ENCODE measurements at regions not wholly inside any gene's neighbourhood (a gene's known extent, or its start where the extent isn't known, plus 50 kb on each side); places are given as distances from the start of the nearest gene placed in this dataset.

DNA sequence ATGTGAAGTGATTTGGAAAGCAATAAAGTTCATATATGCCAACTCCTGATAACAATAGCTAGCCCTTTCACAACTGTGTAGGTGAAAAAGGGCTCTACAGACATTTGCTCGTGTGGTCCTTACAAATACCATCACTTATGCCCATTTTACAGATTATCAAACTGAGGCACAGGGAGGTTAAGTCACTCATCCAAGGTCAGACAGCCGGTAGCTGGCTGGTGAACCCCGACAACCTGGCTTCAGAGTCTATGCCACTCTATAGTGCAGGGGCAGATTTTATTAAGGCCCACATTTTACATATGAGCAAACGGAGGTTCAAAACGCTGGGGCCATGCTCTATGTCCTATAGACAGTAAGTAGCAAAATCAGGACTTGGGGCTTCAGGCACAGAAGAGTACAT lies 280.5 kb downstream of the RRAGC start:
- H3K27ac Mint-ChIP-seq: no peak overlapping the region
- TF ChIP-seq, protein P1, sequence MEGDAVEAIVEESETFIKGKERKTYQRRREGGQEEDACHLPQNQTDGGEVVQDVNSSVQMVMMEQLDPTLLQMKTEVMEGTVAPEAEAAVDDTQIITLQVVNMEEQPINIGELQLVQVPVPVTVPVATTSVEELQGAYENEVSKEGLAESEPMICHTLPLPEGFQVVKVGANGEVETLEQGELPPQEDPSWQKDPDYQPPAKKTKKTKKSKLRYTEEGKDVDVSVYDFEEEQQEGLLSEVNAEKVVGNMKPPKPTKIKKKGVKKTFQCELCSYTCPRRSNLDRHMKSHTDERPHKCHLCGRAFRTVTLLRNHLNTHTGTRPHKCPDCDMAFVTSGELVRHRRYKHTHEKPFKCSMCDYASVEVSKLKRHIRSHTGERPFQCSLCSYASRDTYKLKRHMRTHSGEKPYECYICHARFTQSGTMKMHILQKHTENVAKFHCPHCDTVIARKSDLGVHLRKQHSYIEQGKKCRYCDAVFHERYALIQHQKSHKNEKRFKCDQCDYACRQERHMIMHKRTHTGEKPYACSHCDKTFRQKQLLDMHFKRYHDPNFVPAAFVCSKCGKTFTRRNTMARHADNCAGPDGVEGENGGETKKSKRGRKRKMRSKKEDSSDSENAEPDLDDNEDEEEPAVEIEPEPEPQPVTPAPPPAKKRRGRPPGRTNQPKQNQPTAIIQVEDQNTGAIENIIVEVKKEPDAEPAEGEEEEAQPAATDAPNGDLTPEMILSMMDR (conservative IDR thresholded peaks at IDR 0.05): no peak
- peaks cover 8% of the 10 kb centered on the region; the same call in 1 of the 2 replicates for H3K27me3 ChIP-seq (ENCODE audit: insufficient read depth, low read length)

More for the DNA sequence above, 280.5 kb downstream of the RRAGC start:
- H2BK12ac ChIP-seq (ENCODE audit: insufficient read length, low read depth, low read length): no peak overlapping the region
- no peak overlapping the region for H2BK5ac ChIP-seq (ENCODE audit: insufficient read length, low read length)
- no peaks in the 10 kb centered on the region; a peak in 2 of 7 replicates for H3K36me3 Mint-ChIP-seq (ENCODE audit: insufficient read depth in 1 of 3, low read depth in 3 of 3)
- no peaks in the 10 kb centered on the region for H3K79me1 ChIP-seq (ENCODE audit: insufficient read depth, low read depth, low read length, poor library complexity, severe bottlenecking)
- no peak overlapping the region for H4K5ac ChIP-seq (ENCODE audit: insufficient read length, low read depth, low read length)
- H3K9me3 ChIP-seq (ENCODE audit: control insufficient read depth, low read depth, low read length): no peaks in the 10 kb centered on the region
- H2AFZ ChIP-seq (ENCODE audit: low read length): no peak overlapping the region
- no peak overlapping the region for H3K56ac ChIP-seq (ENCODE audit: insufficient read length, low read depth, low read length)
- no peak overlapping the region for H4K8ac ChIP-seq (replicated peaks; ENCODE audit: insufficient read length, low read depth, low read length)
- no peaks in the 10 kb centered on the region for H3K79me2 ChIP-seq (ENCODE audit: insufficient read depth, low read length)
- H3K23ac ChIP-seq (ENCODE audit: insufficient read length, low read depth, low read length): no peak overlapping the region
- peaks cover 20 to 22% of the 10 kb centered on the region in 2 experiments for H3K4me1 Mint-ChIP-seq
- H2BK120ac ChIP-seq (ENCODE audit: low read depth, low read length, poor library complexity, severe bottlenecking): no peak overlapping the region
- peaks cover 4% of the 10 kb centered on the region for H3K23me2 ChIP-seq (ENCODE audit: insufficient read length, low read depth, low read length, poor library complexity, severe bottlenecking)
- no peaks in the 10 kb centered on the region for H3K4me1 ChIP-seq (ENCODE audit: insufficient read depth, low read length)
- H3T11ph ChIP-seq (ENCODE audit: low read length): no peak overlapping the region
- H2AK5ac ChIP-seq (ENCODE audit: insufficient read length, low read length): no peak overlapping the region
- H3K4ac ChIP-seq (ENCODE audit: low read depth, low read length): no peak overlapping the region
- H3K27ac ChIP-seq (ENCODE audit: insufficient read length, low read depth, low read length): no peak overlapping the region
- H3K14ac ChIP-seq (ENCODE audit: insufficient read depth, low read length): no peak overlapping the region
- no peak overlapping the region for H2BK15ac ChIP-seq (ENCODE audit: low read depth, low read length)
- H3K4me2 ChIP-seq (ENCODE audit: insufficient read depth, insufficient read length, low read length): peak overlapping the region; percentile 69
- DNase-seq: no peak
- H3K18ac ChIP-seq (ENCODE audit: insufficient read length, low read depth, low read length): no peak overlapping the region
- no CpG with 5 or more reads among the region's 5 CpGs for WGBS (ENCODE audit: extremely low coverage, insufficient read length, low lambda C conversion rate)
- no peak overlapping the region for H2BK20ac ChIP-seq (ENCODE audit: low read depth, low read length, poor library complexity, severe bottlenecking)
- H4K20me1 ChIP-seq (ENCODE audit: control insufficient read depth, insufficient read depth, insufficient read length): no peaks in the 10 kb centered on the region
- peaks cover 56% of the 10 kb centered on the region for H3K27me3 Mint-ChIP-seq (ENCODE audit: low read depth)
- H3K9me3 Mint-ChIP-seq: peaks cover 11 to 14% of the 10 kb centered on the region in 2 experiments
- H3K4me3 Mint-ChIP-seq: peak overlapping the region; percentile 74 to 83
- H3K9ac ChIP-seq (ENCODE audit: extremely low read depth, insufficient read length, low read length): no peak overlapping the region
- H4K91ac ChIP-seq (ENCODE audit: insufficient read length, low read depth, low read length): no peak overlapping the region

Data from H9 (cell line).